Keratinocyte (primary cell): ENCODE measurements at regions not wholly inside any gene's neighbourhood (a gene's known extent, or its start where the extent isn't known, plus 50 kb on each side); places are given as distances from the start of the nearest gene placed in this dataset.

ENCODE experiments used
- DNase-seq: peaks from one replicate; pipeline ENCODE4 v3.0.0-alpha.2; 2011; ENCODE audit warnings: low read depth, missing footprints, low spot score
- FAIRE-seq: peaks from 2 replicates; lab custom pipeline; 2011; peaks lifted over from hg19 to GRCh38; lab: Jason Lieb, UNC
- H2AFZ ChIP-seq: 2 replicates; pipeline ENCODE4 v1.6.0; 2012; ENCODE audit warnings: low read length, control low read depth, inconsistent platforms; ENCODE audit not compliant: control insufficient read depth
- H3K27ac ChIP-seq: 2 replicates; pipeline ENCODE4 v1.5.1; 2011; ENCODE audit warnings: low read length; ENCODE audit not compliant: control insufficient read depth, insufficient read depth
- H3K27me3 ChIP-seq: 3 replicates; pipeline ENCODE4 v1.6.0; 2011; ENCODE audit warnings: low read length; ENCODE audit not compliant: control insufficient read depth, insufficient read depth; ENCODE audit errors: extremely low read depth
- H3K36me3 ChIP-seq, 2 experiments: 2 replicates in 1 of 2; 3 replicates in 1 of 2; pipeline ENCODE4 v1.5.1; 2011; ENCODE audit warnings: low read length in 2 of 2, mild to moderate bottlenecking in 1 of 2; ENCODE audit not compliant: control insufficient read depth in 2 of 2, insufficient read depth in 2 of 2; ENCODE audit errors: extremely low read depth in 1 of 2
- H3K4me1 ChIP-seq: 3 replicates; pipeline ENCODE4 v1.5.1; 2011; ENCODE audit warnings: low read length; ENCODE audit not compliant: control insufficient read depth, insufficient read depth; ENCODE audit errors: extremely low read depth
- H3K4me2 ChIP-seq: 3 replicates; pipeline ENCODE4 v1.6.0; 2011; ENCODE audit warnings: low read depth, low read length; ENCODE audit not compliant: control insufficient read depth, insufficient read depth; ENCODE audit errors: extremely low read depth
- H3K4me3 ChIP-seq, 3 experiments: fragments of 200-600 bp in 1 of 3; sonication (generic) in 1 of 3; 2 replicates in 2 of 3; 3 replicates in 1 of 3; pipeline ENCODE4 v1.5.1; 2011 to 2016; ENCODE audit warnings: low read length in 3 of 3, mild to moderate bottlenecking in 3 of 3, control low read depth in 2 of 3, inconsistent platforms in 1 of 3, low read depth in 1 of 3, mixed read lengths in 1 of 3, mixed run types in 1 of 3, moderate library complexity in 1 of 3; ENCODE audit not compliant: control insufficient read depth in 2 of 3, insufficient read depth in 2 of 3; ENCODE audit errors: extremely low read depth in 1 of 3
- H3K79me2 ChIP-seq: 2 replicates; pipeline ENCODE4 v1.6.0; 2012; ENCODE audit warnings: low read length; ENCODE audit not compliant: control insufficient read depth, insufficient read depth
- H3K9ac ChIP-seq: 3 replicates; pipeline ENCODE4 v1.6.0; 2011; ENCODE audit warnings: low read length; ENCODE audit not compliant: control insufficient read depth, insufficient read depth; ENCODE audit errors: extremely low read depth
- H3K9me1 ChIP-seq: 3 replicates; pipeline ENCODE4 v1.6.0; 2011; ENCODE audit warnings: low read length; ENCODE audit not compliant: control insufficient read depth, insufficient read depth; ENCODE audit errors: extremely low read depth
- H3K9me3 ChIP-seq: 2 replicates; pipeline ENCODE4 v1.5.1; 2012; ENCODE audit warnings: low read depth, low read length; ENCODE audit not compliant: control insufficient read depth
- H4K20me1 ChIP-seq: 3 replicates; pipeline ENCODE4 v1.6.0; 2011; ENCODE audit warnings: low read length; ENCODE audit not compliant: control insufficient read depth, insufficient read depth; ENCODE audit errors: extremely low read depth
- EZH2 ChIP-seq: IDR thresholded peaks from one replicate; pipeline ENCODE4 v1.6.1; 2012; ENCODE audit warnings: inconsistent platforms, mild to moderate bottlenecking, low read length, moderate library complexity
- dilution Hi-C: fragments of 300-500 bp; cut with MboI; formaldehyde crosslinking; loops from one replicate; pipeline ENCODE4 v1.7.0; 2020; ENCODE audit warnings: low sequenced_read_pairs; ENCODE audit not compliant: extremely low pct_ligation_motif_present
- TF ChIP-seq, protein P1 (sequence below), 3 experiments: IDR thresholded peaks in 1 of 3; conservative IDR thresholded peaks in 1 of 3; optimal IDR thresholded peaks in 1 of 3; 2 replicates in 2 of 3; 3 replicates in 1 of 3; pipeline versions ENCODE3 to v1.5.1; 2011; ENCODE audit warnings: low read length in 3 of 3, mild to moderate bottlenecking in 3 of 3, moderate library complexity in 2 of 3, control low read depth in 1 of 3, inconsistent platforms in 1 of 3; ENCODE audit not compliant: insufficient read depth in 2 of 3; ENCODE audit errors: extremely low read depth in 1 of 3

GRCh38 chr13:59144700-59145099 is 1019.0 kb downstream of the DIAPH3 start:
- DNase-seq (no peak), FAIRE-seq (no peak)
- H3K27me3 ChIP-seq: no peaks in the 10 kb centered on the region
- no peaks in the 10 kb centered on the region for H3K4me1 ChIP-seq
- H3K9ac ChIP-seq: no peak overlapping the region
- H3K9me1 ChIP-seq: no peaks in the 10 kb centered on the region
- H2AFZ ChIP-seq: no peak overlapping the region
- no peak overlapping the region for H3K27ac ChIP-seq
- TF ChIP-seq EZH2: no peak
- TF ChIP-seq, protein P1, sequence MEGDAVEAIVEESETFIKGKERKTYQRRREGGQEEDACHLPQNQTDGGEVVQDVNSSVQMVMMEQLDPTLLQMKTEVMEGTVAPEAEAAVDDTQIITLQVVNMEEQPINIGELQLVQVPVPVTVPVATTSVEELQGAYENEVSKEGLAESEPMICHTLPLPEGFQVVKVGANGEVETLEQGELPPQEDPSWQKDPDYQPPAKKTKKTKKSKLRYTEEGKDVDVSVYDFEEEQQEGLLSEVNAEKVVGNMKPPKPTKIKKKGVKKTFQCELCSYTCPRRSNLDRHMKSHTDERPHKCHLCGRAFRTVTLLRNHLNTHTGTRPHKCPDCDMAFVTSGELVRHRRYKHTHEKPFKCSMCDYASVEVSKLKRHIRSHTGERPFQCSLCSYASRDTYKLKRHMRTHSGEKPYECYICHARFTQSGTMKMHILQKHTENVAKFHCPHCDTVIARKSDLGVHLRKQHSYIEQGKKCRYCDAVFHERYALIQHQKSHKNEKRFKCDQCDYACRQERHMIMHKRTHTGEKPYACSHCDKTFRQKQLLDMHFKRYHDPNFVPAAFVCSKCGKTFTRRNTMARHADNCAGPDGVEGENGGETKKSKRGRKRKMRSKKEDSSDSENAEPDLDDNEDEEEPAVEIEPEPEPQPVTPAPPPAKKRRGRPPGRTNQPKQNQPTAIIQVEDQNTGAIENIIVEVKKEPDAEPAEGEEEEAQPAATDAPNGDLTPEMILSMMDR (optimal IDR thresholded peaks at IDR 0.05 in 1 of 3, IDR thresholded peaks at IDR 0.05 in 1 of 3, conservative IDR thresholded peaks at IDR 0.05 in 1 of 3; ENCODE audit: extremely low read depth in 1 of 3, insufficient read depth in 2 of 3, low read length in 3 of 3): no peak
- no peak overlapping the region for H3K4me3 ChIP-seq
- dilution Hi-C loops: no loop called here
- no peaks in the 10 kb centered on the region for H4K20me1 ChIP-seq
- H3K9me3 ChIP-seq: no peaks in the 10 kb centered on the region
- no peak overlapping the region for H3K4me2 ChIP-seq
- H3K36me3 ChIP-seq: no peaks in the 10 kb centered on the region
- H3K79me2 ChIP-seq: no peaks in the 10 kb centered on the region

DNA sequence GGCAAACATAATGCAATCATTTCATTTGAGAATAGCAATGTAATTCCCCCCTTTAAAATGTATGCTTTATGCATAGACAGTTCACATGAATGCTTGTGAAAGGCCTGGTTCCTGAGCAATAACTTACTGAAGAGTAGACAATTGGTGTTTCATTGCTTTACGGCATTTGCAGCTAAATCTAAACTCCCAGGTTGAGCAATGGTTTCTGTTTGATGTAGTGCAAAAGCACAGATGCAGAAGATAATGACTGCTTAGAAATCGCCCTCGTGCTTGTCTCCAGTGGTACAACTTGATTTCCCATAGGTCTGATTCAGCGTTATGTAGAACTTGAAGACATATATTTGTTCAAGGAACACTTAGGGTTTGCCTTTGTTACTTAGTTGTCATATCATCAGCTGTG is 1018.3 kb downstream of the DIAPH3 start:
- Histone ChIP-seq H4K20me1 (no peaks in the 10 kb centered on the region), H3K4me3 (no peak overlapping the region), H2AFZ (no peak overlapping the region), H3K9me3 (no peaks in the 10 kb centered on the region), H3K9me1 (no peaks in the 10 kb centered on the region), H3K79me2 (no peaks in the 10 kb centered on the region), H3K4me2 (no peak overlapping the region), H3K27ac (no peak overlapping the region), H3K36me3 (no peaks in the 10 kb centered on the region), H3K4me1 (no peaks in the 10 kb centered on the region), H3K9ac (no peak overlapping the region), H3K27me3 (no peaks in the 10 kb centered on the region)
- FAIRE-seq (no peak), DNase-seq (no peak)
- dilution Hi-C loops: no loop called here
- no peak for TF ChIP-seq EZH2
- TF ChIP-seq, protein P1 (optimal IDR thresholded peaks at IDR 0.05 in 1 of 3, IDR thresholded peaks at IDR 0.05 in 1 of 3, conservative IDR thresholded peaks at IDR 0.05 in 1 of 3; ENCODE audit: extremely low read depth in 1 of 3, insufficient read depth in 2 of 3, low read length in 3 of 3): no peak
